ENCODE measurements at regions not wholly inside any gene's neighbourhood (a gene's known extent, or its start where the extent isn't known, plus 50 kb on each side); places are given as distances from the start of the nearest gene placed in this dataset.

GRCh38 chr1:193680247-193680923, 494.0 kb upstream of the B3GALT2 start:
- TF ChIP-seq CTCF (IDR thresholded peaks at IDR 0.05; ENCODE audit: low read depth, low read length, poor library complexity, severe bottlenecking) (no peak), EZH2phosphoT487 (IDR thresholded peaks at IDR 0.05; ENCODE audit: borderline replicate concordance, low read length) (no peak)
